Activated naive CD4-positive, alpha-beta T cell treated with anti-CD3 and anti-CD28 coated beads for 36 hours (primary cell): ENCODE measurements at regions not wholly inside any gene's neighbourhood (a gene's known extent, or its start where the extent isn't known, plus 50 kb on each side); places are given as distances from the start of the nearest gene placed in this dataset.

Experiments
- CTCF ChIA-PET: fragments of 350-600 bp; sonication (Branson Sonifier 250); formaldehyde crosslinking; loops from one replicate; lab custom pipeline; 2021; ENCODE audit warnings: antibody characterized with exemption; lab: Charles Lee
- DNase-seq: peaks from one replicate; pipeline ENCODE4 v3.0.0-alpha.2; 2020
- H3K27ac Mint-ChIP-seq: one replicate; pipeline ENCODE4 v1.8.0; 2021; ENCODE audit warnings: mild to moderate bottlenecking, mixed read lengths
- H3K27me3 Mint-ChIP-seq: one replicate; pipeline ENCODE4 v1.8.0; 2021; ENCODE audit warnings: low read depth, mixed read lengths
- H3K36me3 Mint-ChIP-seq: one replicate; pipeline ENCODE4 v1.8.0; 2021; ENCODE audit warnings: low read depth, mixed read lengths
- H3K4me1 Mint-ChIP-seq: one replicate; pipeline ENCODE4 v1.8.0; 2021; ENCODE audit warnings: low read depth, mixed read lengths
- H3K4me3 Mint-ChIP-seq: one replicate; pipeline ENCODE4 v1.8.0; 2021; ENCODE audit warnings: mild to moderate bottlenecking, moderate library complexity, mixed read lengths
- H3K9me3 Mint-ChIP-seq: one replicate; pipeline ENCODE4 v1.8.0; 2021; ENCODE audit warnings: mixed read lengths
- intact Hi-C: fragments of 100-400 bp; cut with micrococcal nuclease; formaldehyde crosslinking; loops from one replicate; pipeline ENCODE4 v1.15.1; 2023

DNA sequence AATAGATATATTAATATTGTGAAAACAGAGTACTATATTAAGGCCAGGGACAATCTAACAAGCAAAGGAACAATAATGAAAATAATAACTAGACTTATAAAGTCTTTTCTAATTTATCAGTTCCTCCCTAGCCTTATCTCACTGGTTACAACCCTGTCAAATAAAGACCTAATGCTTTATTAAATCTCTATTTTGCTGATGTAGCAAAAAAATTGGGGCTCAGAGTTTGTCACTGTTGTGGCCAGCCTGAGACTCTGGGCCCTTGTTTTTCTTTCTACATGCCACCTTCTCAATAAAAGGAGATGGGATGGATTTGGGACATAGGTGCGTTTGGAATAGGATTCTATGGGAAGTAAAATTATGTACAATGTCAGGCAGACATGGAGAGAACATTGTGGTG, 937.0 kb downstream of the IGSF11 start:
- H3K27me3 Mint-ChIP-seq, result no peaks in the 10 kb centered on the region
- no peak overlapping the region for H3K27ac Mint-ChIP-seq
- intact Hi-C loops, result no loop called here
- DNase-seq, result no peak
- H3K4me1 Mint-ChIP-seq, result no peaks in the 10 kb centered on the region
- CTCF ChIA-PET, result no interaction called here
- H3K9me3 Mint-ChIP-seq, result peaks cover 26% of the 10 kb centered on the region
- no peak overlapping the region for H3K4me3 Mint-ChIP-seq
- H3K36me3 Mint-ChIP-seq, result no peaks in the 10 kb centered on the region

- no peak for DNase-seq
- no peaks in the 10 kb centered on the region for H3K27me3 Mint-ChIP-seq
These were observed 935.8 kb downstream of the IGSF11 start for GRCh38 chr3:118098827-118099226.

DNA sequence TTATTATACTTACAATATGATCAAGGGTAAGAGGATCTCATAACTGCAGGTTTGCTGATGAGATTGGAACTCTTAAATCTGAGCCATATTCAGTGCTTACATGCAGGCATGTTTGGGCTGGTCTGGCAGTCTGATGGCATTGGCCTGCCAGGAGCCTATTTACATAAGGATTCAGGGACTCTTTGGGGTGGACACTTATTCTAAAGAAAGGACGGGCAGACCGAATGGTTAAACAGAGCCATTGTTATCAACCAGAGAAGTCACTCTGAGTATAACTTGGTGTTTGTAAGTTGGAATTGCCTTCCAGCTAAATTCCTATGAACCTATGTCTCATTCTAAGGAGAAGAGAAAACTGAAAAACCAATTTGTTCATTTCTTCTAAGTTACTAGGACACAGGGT, 932.8 kb downstream of the IGSF11 start:
- peaks cover 9% of the 10 kb centered on the region for H3K9me3 Mint-ChIP-seq
- CTCF ChIA-PET, result no interaction called here
- no peaks in the 10 kb centered on the region for H3K4me1 Mint-ChIP-seq
- H3K27me3 Mint-ChIP-seq, result no peaks in the 10 kb centered on the region
- no peak overlapping the region for H3K27ac Mint-ChIP-seq
- intact Hi-C loops, result no loop called here
- H3K36me3 Mint-ChIP-seq, result no peaks in the 10 kb centered on the region
- H3K4me3 Mint-ChIP-seq, result no peak overlapping the region
- DNase-seq, result no peak

More at GRCh38 chr3:118098827-118099226, 935.8 kb downstream of the IGSF11 start:
- CTCF ChIA-PET, result no interaction called here
- H3K27ac Mint-ChIP-seq, result no peak overlapping the region
- intact Hi-C loops, result no loop called here
- no peaks in the 10 kb centered on the region for H3K4me1 Mint-ChIP-seq
- H3K9me3 Mint-ChIP-seq, result peaks cover 23% of the 10 kb centered on the region
- H3K4me3 Mint-ChIP-seq, result no peak overlapping the region
- no peaks in the 10 kb centered on the region for H3K36me3 Mint-ChIP-seq

- no peaks in the 10 kb centered on the region for H3K36me3 Mint-ChIP-seq
- no peak for DNase-seq
- H3K9me3 Mint-ChIP-seq, result peaks cover 5% of the 10 kb centered on the region
- no peaks in the 10 kb centered on the region for H3K4me1 Mint-ChIP-seq
- no peak overlapping the region for H3K27ac Mint-ChIP-seq
- CTCF ChIA-PET, result no interaction called here
- intact Hi-C loops, result no loop called here
- no peaks in the 10 kb centered on the region for H3K27me3 Mint-ChIP-seq
- H3K4me3 Mint-ChIP-seq, result no peak overlapping the region
These were observed 931.9 kb downstream of the IGSF11 start for GRCh38 chr3:118102737-118103136.

- no peaks in the 10 kb centered on the region for H3K27me3 Mint-ChIP-seq
- H3K36me3 Mint-ChIP-seq, result no peaks in the 10 kb centered on the region
- CTCF ChIA-PET, result no interaction called here
- H3K4me3 Mint-ChIP-seq, result no peak overlapping the region
- H3K4me1 Mint-ChIP-seq, result no peaks in the 10 kb centered on the region
- H3K9me3 Mint-ChIP-seq, result no peaks in the 10 kb centered on the region
- H3K27ac Mint-ChIP-seq, result no peak overlapping the region
- intact Hi-C loops, result no loop called here
- no peak for DNase-seq
These were observed 926.4 kb downstream of the IGSF11 start for GRCh38 chr3:118108201-118108600.

- intact Hi-C loops, result no loop called here
- no peaks in the 10 kb centered on the region for H3K9me3 Mint-ChIP-seq
- CTCF ChIA-PET, result no interaction called here
These were observed 925.9 kb downstream of the IGSF11 start for GRCh38 chr3:118108769-118109168.

DNA sequence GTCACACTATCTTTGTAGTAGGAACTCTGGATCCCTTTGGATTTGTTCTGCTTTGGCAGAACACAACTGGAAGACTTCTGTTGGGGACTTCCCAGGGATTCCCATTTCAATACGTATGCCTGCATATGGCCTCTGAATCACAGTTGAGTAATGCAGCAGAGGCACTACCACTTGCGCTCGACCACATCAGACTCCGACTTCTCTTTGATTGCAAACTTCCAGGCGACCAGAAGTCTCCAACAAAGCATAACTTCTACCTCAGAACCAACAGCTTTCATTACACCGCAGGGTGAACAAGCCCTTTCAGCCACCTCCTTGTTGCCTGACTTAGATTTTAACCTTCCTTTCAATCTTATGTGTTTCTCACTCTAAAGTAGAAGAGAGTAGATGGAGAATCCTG, 924.4 kb downstream of the IGSF11 start:
- no peak overlapping the region for H3K4me3 Mint-ChIP-seq
- CTCF ChIA-PET, result no interaction called here
- H3K27ac Mint-ChIP-seq, result no peak overlapping the region
- no peaks in the 10 kb centered on the region for H3K36me3 Mint-ChIP-seq
- no peak for DNase-seq
- H3K9me3 Mint-ChIP-seq, result peaks cover 2% of the 10 kb centered on the region
- intact Hi-C loops, result no loop called here
- H3K27me3 Mint-ChIP-seq, result no peaks in the 10 kb centered on the region
- H3K4me1 Mint-ChIP-seq, result no peaks in the 10 kb centered on the region

More at GRCh38 chr3:118108769-118109168, 925.9 kb downstream of the IGSF11 start:
- H3K27ac Mint-ChIP-seq, result no peak overlapping the region
- no peak for DNase-seq
- no peaks in the 10 kb centered on the region for H3K27me3 Mint-ChIP-seq
- H3K36me3 Mint-ChIP-seq, result no peaks in the 10 kb centered on the region
- H3K4me3 Mint-ChIP-seq, result no peak overlapping the region
- no peaks in the 10 kb centered on the region for H3K4me1 Mint-ChIP-seq

- H3K9me3 Mint-ChIP-seq, result peaks cover 2% of the 10 kb centered on the region
- H3K36me3 Mint-ChIP-seq, result no peaks in the 10 kb centered on the region
- H3K27me3 Mint-ChIP-seq, result no peaks in the 10 kb centered on the region
- intact Hi-C loops, result no loop called here
- no peak for DNase-seq
- no peaks in the 10 kb centered on the region for H3K4me1 Mint-ChIP-seq
- no peak overlapping the region for H3K4me3 Mint-ChIP-seq
- CTCF ChIA-PET, result no interaction called here
- no peak overlapping the region for H3K27ac Mint-ChIP-seq
These were observed 917.7 kb downstream of the IGSF11 start for GRCh38 chr3:118116991-118117390.

GRCh38 chr3:118126751-118127150, 907.9 kb downstream of the IGSF11 start:
- Mint-ChIP-seq H3K4me3 (no peak overlapping the region), H3K27me3 (no peaks in the 10 kb centered on the region), H3K4me1 (no peaks in the 10 kb centered on the region), H3K36me3 (no peaks in the 10 kb centered on the region), H3K27ac (no peak overlapping the region), H3K9me3 (no peaks in the 10 kb centered on the region)
- intact Hi-C loops, result no loop called here
- CTCF ChIA-PET, result interaction anchor here (0.6 kb wide), 1 partner anchor 82 kb away, joined by 4 read pairs; no protein-coding TSS in a partner anchor
- no peak for DNase-seq

GRCh38 chr3:118127992-118128391, 906.7 kb downstream of the IGSF11 start:
- intact Hi-C loops, result no loop called here
- Mint-ChIP-seq H3K4me1 (no peaks in the 10 kb centered on the region), H3K36me3 (no peaks in the 10 kb centered on the region), H3K27ac (no peak overlapping the region), H3K4me3 (no peak overlapping the region), H3K9me3 (no peaks in the 10 kb centered on the region), H3K27me3 (no peaks in the 10 kb centered on the region)
- DNase-seq, result no peak
- CTCF ChIA-PET, result no interaction called here

DNA sequence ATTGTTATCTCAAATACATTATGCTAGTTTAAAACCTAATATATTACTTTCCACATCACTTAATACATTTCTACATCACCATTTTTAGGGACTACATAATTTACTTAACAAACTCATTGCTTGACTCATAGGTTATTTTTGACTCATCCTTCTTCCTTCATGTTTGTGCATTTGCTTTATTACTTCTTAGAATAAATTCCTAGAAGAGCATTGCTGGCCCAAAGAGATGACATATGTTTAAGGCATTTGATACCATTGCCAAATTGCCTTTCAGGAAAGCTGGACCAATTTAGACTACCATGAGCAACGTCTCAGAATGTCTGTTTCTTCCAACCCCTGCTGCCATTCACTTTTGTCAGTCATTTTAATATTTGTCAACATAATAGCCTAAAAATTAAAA, 905.8 kb downstream of the IGSF11 start:
- no peaks in the 10 kb centered on the region for H3K36me3 Mint-ChIP-seq
- H3K4me1 Mint-ChIP-seq, result no peaks in the 10 kb centered on the region
- no peaks in the 10 kb centered on the region for H3K27me3 Mint-ChIP-seq
- DNase-seq, result no peak
- no peak overlapping the region for H3K27ac Mint-ChIP-seq
- CTCF ChIA-PET, result interaction anchor here (0.5 kb wide), 1 partner anchor 13 kb away, joined by 3 read pairs; no protein-coding TSS in a partner anchor
- no peaks in the 10 kb centered on the region for H3K9me3 Mint-ChIP-seq
- no peak overlapping the region for H3K4me3 Mint-ChIP-seq
- intact Hi-C loops, result no loop called here

DNA sequence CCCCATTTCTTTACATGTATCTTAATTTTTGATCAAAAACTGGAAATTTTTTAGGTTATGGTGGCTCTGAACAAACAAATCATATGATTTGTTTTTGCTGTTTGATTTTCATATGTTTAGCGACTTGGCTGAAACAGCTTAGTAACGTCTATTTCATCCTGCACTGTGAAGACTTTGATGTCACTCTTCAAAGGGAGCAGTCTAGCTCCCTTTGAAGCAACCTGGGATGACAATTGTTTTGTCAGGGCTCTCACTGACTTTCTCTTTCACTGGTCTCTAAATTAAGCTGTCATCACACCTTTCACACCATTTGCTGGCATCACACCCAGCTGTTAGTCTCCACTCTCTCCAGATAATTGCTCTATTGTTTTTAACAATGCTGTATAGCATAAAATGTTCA, 896.9 kb downstream of the IGSF11 start:
- Mint-ChIP-seq H3K9me3 (peaks cover 16% of the 10 kb centered on the region), H3K4me3 (no peak overlapping the region), H3K36me3 (peaks cover 2% of the 10 kb centered on the region), H3K27me3 (no peaks in the 10 kb centered on the region), H3K4me1 (no peaks in the 10 kb centered on the region), H3K27ac (no peak overlapping the region)
- CTCF ChIA-PET, result no interaction called here
- intact Hi-C loops, result no loop called here
- no peak for DNase-seq

GRCh38 chr3:118144919-118145318, 889.7 kb downstream of the IGSF11 start:
- intact Hi-C loops, result no loop called here
- H3K36me3 Mint-ChIP-seq, result peaks cover 2% of the 10 kb centered on the region
- CTCF ChIA-PET, result interaction anchor here (0.5 kb wide), 1 partner anchor 232 kb away, joined by 6 read pairs; no protein-coding TSS in a partner anchor
- H3K4me1 Mint-ChIP-seq, result no peaks in the 10 kb centered on the region
- H3K9me3 Mint-ChIP-seq, result peaks cover 17% of the 10 kb centered on the region
- H3K27me3 Mint-ChIP-seq, result no peaks in the 10 kb centered on the region
- DNase-seq, result no peak
- no peak overlapping the region for H3K4me3 Mint-ChIP-seq
- H3K27ac Mint-ChIP-seq, result no peak overlapping the region
